Esophagus muscularis mucosa (tissue), 4 donors: ENCODE measurements at regions not wholly inside any gene's neighbourhood (a gene's known extent, or its start where the extent isn't known, plus 50 kb on each side); places are given as distances from the start of the nearest gene placed in this dataset.

Experiments
- DNase-seq: peaks from one replicate; pipeline ENCODE4 v3.0.0-alpha.2; 2017; ENCODE audit errors: extremely low spot score
- H3K27ac ChIP-seq, 4 donors: fragments of 200-600 bp; sonication (generic); replicated peaks in 1 of 4; 1 replicate in 3 of 4; 2 replicates in 1 of 4; pipeline ENCODE4 v1.5.1; 2016 to 2019; ENCODE audit warnings: mild to moderate bottlenecking in 1 of 4
- H3K27me3 ChIP-seq, 4 donors: fragments of 200-600 bp; sonication (generic); one replicate each; pipeline versions ENCODE4 v1.5.1 to v1.6.0; 2016 to 2019
- H3K36me3 ChIP-seq, 4 donors: fragments of 200-600 bp; sonication (generic); one replicate each; pipeline ENCODE4 v1.5.1; 2016 to 2019
- H3K4me1 ChIP-seq, 4 donors: fragments of 200-600 bp; sonication (generic); one replicate each; pipeline ENCODE4 v1.5.1; 2016 to 2019
- H3K4me3 ChIP-seq, 4 donors: fragments of 200-600 bp; sonication (generic); 1 replicate in 2 of 4; 2 replicates in 2 of 4; pipeline ENCODE4 v1.5.1; 2016 to 2019; ENCODE audit warnings: mild to moderate bottlenecking in 4 of 4, moderate library complexity in 1 of 4
- H3K9me3 ChIP-seq, 4 donors: fragments of 200-600 bp; sonication (generic); 1 replicate in 3 of 4; 2 replicates in 1 of 4; pipeline ENCODE4 v1.5.1; 2016 to 2019
- EP300 ChIP-seq: sonication (generic); formaldehyde crosslinking; IDR thresholded peaks from one replicate; pipeline ENCODE4 v1.6.1; 2017; ENCODE audit warnings: antibody characterized with exemption
- POLR2A ChIP-seq: fragments of 450-650 bp; IDR thresholded peaks from one replicate; pipeline ENCODE4 v1.6.1; 2017; ENCODE audit warnings: antibody characterized with exemption, moderate library complexity, mild to moderate bottlenecking, low read depth
- POLR2AphosphoS5 ChIP-seq, 2 donors: sonication (generic); formaldehyde crosslinking; IDR thresholded peaks; one replicate each; pipeline ENCODE4 v1.6.1; 2017; ENCODE audit warnings: antibody characterized with exemption in 2 of 2
- WGBS: methylation state at CpG from one replicate; pipeline ENCODE4 v1.1.5; 2018; 5-methylcytosine and 5-hydroxymethylcytosine counted together
- intact Hi-C: fragments of 100-400 bp; cut with DNase I; formaldehyde crosslinking; loops from one replicate; pipeline ENCODE4 v1.15.1; 2023
- TF ChIP-seq, protein P1 (sequence below), 3 experiments: fragments of 200-600 bp in 2 of 3; fragments of 450-650 bp in 1 of 3; sonication (generic) in 2 of 3; IDR thresholded peaks; one replicate each; pipeline ENCODE4 v1.5.1; 2017 to 2019; ENCODE audit warnings: antibody characterized with exemption in 3 of 3, mild to moderate bottlenecking in 2 of 3, moderate library complexity in 1 of 3

DNA sequence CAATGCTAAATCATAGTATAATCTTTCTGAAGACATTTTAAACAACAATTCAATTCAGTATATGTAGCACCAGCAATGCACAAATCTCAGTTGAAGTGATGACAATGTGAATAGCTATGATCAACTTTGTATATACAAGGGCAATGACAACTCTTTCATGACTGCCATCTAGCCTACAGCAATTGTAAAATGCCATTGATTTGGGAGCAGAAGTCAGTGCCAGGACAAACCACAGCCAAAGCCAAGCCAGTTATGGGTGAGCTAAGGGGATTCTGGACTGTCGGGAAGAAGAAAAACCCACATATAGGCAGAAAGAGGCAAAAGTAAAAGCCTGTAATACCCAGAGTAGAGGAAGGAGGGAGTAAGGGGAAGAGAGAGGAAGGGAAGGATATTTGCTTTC, 238.6 kb downstream of the MID1IP1 start:
- 88% methylated on average over 1 of the region's 1 CpG for WGBS
- no peak overlapping the region for H3K27ac ChIP-seq
- TF ChIP-seq EP300 (no peak), POLR2AphosphoS5 (IDR thresholded peaks at IDR 0.05) (no peak), POLR2A (no peak)
- TF ChIP-seq, protein P1, sequence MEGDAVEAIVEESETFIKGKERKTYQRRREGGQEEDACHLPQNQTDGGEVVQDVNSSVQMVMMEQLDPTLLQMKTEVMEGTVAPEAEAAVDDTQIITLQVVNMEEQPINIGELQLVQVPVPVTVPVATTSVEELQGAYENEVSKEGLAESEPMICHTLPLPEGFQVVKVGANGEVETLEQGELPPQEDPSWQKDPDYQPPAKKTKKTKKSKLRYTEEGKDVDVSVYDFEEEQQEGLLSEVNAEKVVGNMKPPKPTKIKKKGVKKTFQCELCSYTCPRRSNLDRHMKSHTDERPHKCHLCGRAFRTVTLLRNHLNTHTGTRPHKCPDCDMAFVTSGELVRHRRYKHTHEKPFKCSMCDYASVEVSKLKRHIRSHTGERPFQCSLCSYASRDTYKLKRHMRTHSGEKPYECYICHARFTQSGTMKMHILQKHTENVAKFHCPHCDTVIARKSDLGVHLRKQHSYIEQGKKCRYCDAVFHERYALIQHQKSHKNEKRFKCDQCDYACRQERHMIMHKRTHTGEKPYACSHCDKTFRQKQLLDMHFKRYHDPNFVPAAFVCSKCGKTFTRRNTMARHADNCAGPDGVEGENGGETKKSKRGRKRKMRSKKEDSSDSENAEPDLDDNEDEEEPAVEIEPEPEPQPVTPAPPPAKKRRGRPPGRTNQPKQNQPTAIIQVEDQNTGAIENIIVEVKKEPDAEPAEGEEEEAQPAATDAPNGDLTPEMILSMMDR (IDR thresholded peaks at IDR 0.05): no peak

DNA sequence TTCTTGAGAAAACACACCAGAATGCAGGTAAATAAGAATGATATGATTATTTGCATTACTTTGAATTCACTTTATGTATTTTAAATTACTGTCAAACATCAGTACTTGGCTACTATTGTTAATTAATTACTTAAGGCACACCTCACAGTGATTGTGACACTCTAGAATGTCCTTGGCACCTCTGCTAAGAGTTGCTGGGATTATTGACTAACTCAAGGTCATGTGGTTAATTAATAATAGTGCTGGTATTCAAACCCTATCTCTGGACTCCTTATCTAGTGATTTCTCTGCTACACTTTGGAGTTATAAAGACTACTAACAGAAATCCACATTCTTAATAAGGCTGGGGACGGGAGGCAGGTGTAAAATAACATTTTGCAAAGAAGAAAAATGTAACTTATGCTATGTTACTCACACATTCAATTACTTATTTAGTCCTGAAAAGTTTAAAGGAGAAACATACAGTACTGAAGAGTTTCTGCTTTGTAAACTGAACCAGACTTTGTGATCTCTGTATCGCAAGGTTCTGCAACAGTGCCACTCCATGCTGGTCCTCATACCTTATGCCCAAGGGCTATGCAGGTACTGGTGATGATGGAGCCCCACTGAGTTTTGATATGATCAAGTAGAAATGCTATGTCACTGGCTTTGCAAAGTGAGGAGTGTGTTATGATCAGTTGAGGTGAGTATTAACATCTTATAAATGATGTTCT, 242.7 kb downstream of the MID1IP1 start:
- TF ChIP-seq POLR2AphosphoS5 (IDR thresholded peaks at IDR 0.05): no peak
- TF ChIP-seq EP300: no peak
- no peak for TF ChIP-seq POLR2A
- TF ChIP-seq, protein P1 (IDR thresholded peaks at IDR 0.05): no peak
- intact Hi-C loops: no loop called here
- no peaks in the 10 kb centered on the region for H3K27me3 ChIP-seq
- no peaks in the 10 kb centered on the region for H3K9me3 ChIP-seq
- H3K27ac ChIP-seq: no peak overlapping the region
- H3K4me3 ChIP-seq: no peak overlapping the region
- H3K36me3 ChIP-seq: no peaks in the 10 kb centered on the region
- no peak for DNase-seq
- no peaks in the 10 kb centered on the region for H3K4me1 ChIP-seq
- WGBS: 74% methylated on average over 2 of the region's 2 CpGs

More for the DNA sequence above, 238.6 kb downstream of the MID1IP1 start:
- DNase-seq: no peak
- H3K4me3 ChIP-seq: no peak overlapping the region
- H3K4me1 ChIP-seq: no peaks in the 10 kb centered on the region
- H3K36me3 ChIP-seq: no peaks in the 10 kb centered on the region
- no peaks in the 10 kb centered on the region for H3K9me3 ChIP-seq
- intact Hi-C loops: no loop called here
- H3K27me3 ChIP-seq: no peaks in the 10 kb centered on the region

DNA sequence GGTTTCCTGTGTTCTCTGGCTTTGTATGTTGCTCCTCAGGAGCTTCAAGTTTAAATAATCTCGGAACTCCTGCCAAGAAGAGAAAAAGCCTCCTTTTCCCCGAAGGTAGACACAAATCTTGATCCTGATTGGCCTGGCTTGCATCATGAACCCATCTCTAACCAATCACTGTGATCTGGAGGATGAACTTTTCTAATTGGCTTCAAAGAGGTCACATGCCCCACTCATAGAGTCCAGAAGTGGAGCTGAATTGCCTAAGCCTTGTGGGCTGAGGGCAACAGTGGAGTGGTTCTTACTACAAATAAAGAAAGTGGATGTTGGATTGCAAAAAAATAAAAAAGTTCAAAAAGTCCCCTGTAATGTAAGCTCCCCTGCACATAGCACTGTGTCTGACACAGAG, 245.9 kb downstream of the MID1IP1 start:
- H3K27ac ChIP-seq: no peak overlapping the region
- no peak for DNase-seq
- intact Hi-C loops: no loop called here
- H3K4me1 ChIP-seq: no peaks in the 10 kb centered on the region
- H3K9me3 ChIP-seq: no peaks in the 10 kb centered on the region
- TF ChIP-seq POLR2A (no peak), EP300 (no peak), POLR2AphosphoS5 (IDR thresholded peaks at IDR 0.05) (no peak)
- TF ChIP-seq, protein P1 (IDR thresholded peaks at IDR 0.05): no peak
- H3K27me3 ChIP-seq: no peaks in the 10 kb centered on the region
- WGBS: 65% methylated on average over 2 of the region's 2 CpGs
- no peak overlapping the region for H3K4me3 ChIP-seq
- H3K36me3 ChIP-seq: no peaks in the 10 kb centered on the region

DNA sequence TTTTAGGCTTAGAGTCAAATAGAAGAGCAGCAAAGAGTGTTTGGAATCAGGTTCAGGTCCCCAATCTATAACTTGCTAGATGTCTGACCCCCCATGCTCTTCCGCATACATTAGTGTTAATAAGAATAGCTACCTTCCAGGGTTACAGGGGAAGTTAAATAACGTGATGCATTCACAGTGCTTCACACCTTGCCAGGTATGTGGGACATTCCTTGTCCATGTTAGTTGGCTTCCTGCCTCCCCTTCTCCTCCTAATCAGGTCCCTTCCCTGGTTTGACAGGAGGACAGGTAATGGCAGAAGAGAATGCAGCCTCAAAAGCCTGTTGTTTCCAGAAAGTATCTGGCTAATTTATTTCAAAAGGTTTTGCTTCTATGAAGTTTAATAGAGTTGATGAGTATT, 248.7 kb downstream of the MID1IP1 start:
- H3K4me1 ChIP-seq: no peaks in the 10 kb centered on the region
- no peak overlapping the region for H3K27ac ChIP-seq
- H3K36me3 ChIP-seq: no peaks in the 10 kb centered on the region
- H3K4me3 ChIP-seq: no peak overlapping the region
- H3K9me3 ChIP-seq: no peaks in the 10 kb centered on the region
- TF ChIP-seq POLR2A: no peak
- TF ChIP-seq, protein P1 (IDR thresholded peaks at IDR 0.05): no peak
- TF ChIP-seq POLR2AphosphoS5 (IDR thresholded peaks at IDR 0.05): no peak
- TF ChIP-seq EP300: no peak
- intact Hi-C loops: no loop called here
- whole genome bisulfite sequencing: 71% methylated on average over 2 of the region's 2 CpGs
- H3K27me3 ChIP-seq: no peaks in the 10 kb centered on the region
- no peak for DNase-seq

DNA sequence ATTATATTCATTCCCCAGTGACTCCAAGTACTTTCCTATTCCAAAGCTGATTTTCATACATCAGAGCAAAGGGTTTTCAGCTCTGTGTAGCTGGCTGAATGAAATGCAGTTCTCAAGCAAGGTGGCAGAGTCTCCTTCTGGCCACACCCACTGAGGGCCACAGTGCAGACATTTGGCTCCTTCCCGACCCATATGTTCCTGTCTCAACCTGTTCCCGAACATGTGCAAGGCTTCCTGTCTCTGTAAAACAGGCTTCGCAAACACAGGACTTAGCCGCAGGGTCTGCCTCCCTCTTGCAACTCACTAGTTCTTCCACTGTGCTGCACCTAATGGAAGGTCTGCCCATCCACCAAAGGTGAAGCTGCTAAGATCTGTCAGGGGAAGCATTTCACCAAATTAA, 249.2 kb downstream of the MID1IP1 start:
- H3K36me3 ChIP-seq: no peaks in the 10 kb centered on the region
- TF ChIP-seq, protein P1 (IDR thresholded peaks at IDR 0.05): no peak
- TF ChIP-seq EP300: no peak
- no peak for TF ChIP-seq POLR2AphosphoS5 (IDR thresholded peaks at IDR 0.05)
- no peak for TF ChIP-seq POLR2A
- no peak overlapping the region for H3K4me3 ChIP-seq
- no peaks in the 10 kb centered on the region for H3K4me1 ChIP-seq
- WGBS: 84% methylated on average over 4 of the region's 4 CpGs
- H3K27me3 ChIP-seq: no peaks in the 10 kb centered on the region
- H3K27ac ChIP-seq: no peak overlapping the region
- intact Hi-C loops: no loop called here
- DNase-seq: no peak
- no peaks in the 10 kb centered on the region for H3K9me3 ChIP-seq
